GM06990 (cell line): ENCODE measurements at regions not wholly inside any gene's neighbourhood (a gene's known extent, or its start where the extent isn't known, plus 50 kb on each side); places are given as distances from the start of the nearest gene placed in this dataset.

ENCODE experiments used
- DNase-seq: peaks from one replicate; pipeline ENCODE4 v3.0.0-alpha.2; 2011; ENCODE audit not compliant: insufficient read length; ENCODE audit errors: extremely low read depth
- H3K27me3 ChIP-seq: replicated peaks from 2 replicates; pipeline ENCODE4 v1.6.0; 2011; ENCODE audit warnings: low read length; ENCODE audit not compliant: control insufficient read depth, insufficient read depth
- H3K36me3 ChIP-seq: 2 replicates; pipeline ENCODE4 v1.5.1; 2011; ENCODE audit warnings: low read length; ENCODE audit not compliant: control insufficient read depth, insufficient read depth
- H3K4me3 ChIP-seq: replicated peaks from 2 replicates; pipeline ENCODE4 v1.5.1; 2011; ENCODE audit warnings: low read depth, mild to moderate bottlenecking, control low read depth, low read length
- TF ChIP-seq, protein P1 (sequence below): IDR thresholded peaks from 2 replicates; pipeline ENCODE4 v1.5.1; 2011; ENCODE audit warnings: low read length, control low read depth, mild to moderate bottlenecking, inconsistent platforms; ENCODE audit not compliant: insufficient read depth, poor library complexity, severe bottlenecking

- DNase-seq: no peak
- Histone ChIP-seq H3K4me3 (no peak overlapping the region), H3K27me3 (no peaks in the 10 kb centered on the region), H3K36me3 (no peaks in the 10 kb centered on the region)
- TF ChIP-seq, protein P1, sequence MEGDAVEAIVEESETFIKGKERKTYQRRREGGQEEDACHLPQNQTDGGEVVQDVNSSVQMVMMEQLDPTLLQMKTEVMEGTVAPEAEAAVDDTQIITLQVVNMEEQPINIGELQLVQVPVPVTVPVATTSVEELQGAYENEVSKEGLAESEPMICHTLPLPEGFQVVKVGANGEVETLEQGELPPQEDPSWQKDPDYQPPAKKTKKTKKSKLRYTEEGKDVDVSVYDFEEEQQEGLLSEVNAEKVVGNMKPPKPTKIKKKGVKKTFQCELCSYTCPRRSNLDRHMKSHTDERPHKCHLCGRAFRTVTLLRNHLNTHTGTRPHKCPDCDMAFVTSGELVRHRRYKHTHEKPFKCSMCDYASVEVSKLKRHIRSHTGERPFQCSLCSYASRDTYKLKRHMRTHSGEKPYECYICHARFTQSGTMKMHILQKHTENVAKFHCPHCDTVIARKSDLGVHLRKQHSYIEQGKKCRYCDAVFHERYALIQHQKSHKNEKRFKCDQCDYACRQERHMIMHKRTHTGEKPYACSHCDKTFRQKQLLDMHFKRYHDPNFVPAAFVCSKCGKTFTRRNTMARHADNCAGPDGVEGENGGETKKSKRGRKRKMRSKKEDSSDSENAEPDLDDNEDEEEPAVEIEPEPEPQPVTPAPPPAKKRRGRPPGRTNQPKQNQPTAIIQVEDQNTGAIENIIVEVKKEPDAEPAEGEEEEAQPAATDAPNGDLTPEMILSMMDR: no peak
Observed at GRCh38 chr7:15915686-15916293, 229.3 kb upstream of the MEOX2 start.

DNA sequence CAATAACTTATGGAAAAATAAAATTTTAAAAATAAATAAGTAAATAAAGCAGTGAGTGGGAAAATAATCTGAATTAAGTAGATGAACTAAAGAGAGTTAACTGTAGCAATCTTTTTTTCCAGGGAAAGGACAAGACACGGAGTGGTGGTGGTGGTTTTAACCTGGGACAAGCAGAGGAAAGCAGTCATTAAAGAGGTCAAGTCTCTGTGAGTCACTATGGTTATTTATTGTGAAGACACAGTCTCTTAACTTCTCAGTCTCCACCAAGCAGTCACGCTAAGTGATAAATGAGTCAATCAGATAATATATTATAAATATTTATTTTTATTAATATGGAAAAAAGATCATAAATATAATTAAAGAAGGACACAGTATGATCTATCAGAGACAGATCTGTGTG, 228.1 kb upstream of the MEOX2 start:
- Histone ChIP-seq H3K36me3 (no peaks in the 10 kb centered on the region), H3K4me3 (no peak overlapping the region), H3K27me3 (no peaks in the 10 kb centered on the region)
- TF ChIP-seq, protein P1: no peak
- no peak for DNase-seq

GRCh38 chr7:15906436-15906835, 220.0 kb upstream of the MEOX2 start:
- H3K4me3 ChIP-seq: no peak overlapping the region
- no peak for DNase-seq
- H3K27me3 ChIP-seq: no peaks in the 10 kb centered on the region
- H3K36me3 ChIP-seq: no peaks in the 10 kb centered on the region
- TF ChIP-seq, protein P1: no peak

GRCh38 chr7:15905251-15906040, 219.0 kb upstream of the MEOX2 start:
- Histone ChIP-seq H3K27me3 (no peaks in the 10 kb centered on the region), H3K4me3 (no peak overlapping the region), H3K36me3 (no peaks in the 10 kb centered on the region)
- no peak for DNase-seq
- TF ChIP-seq, protein P1: no peak

DNA sequence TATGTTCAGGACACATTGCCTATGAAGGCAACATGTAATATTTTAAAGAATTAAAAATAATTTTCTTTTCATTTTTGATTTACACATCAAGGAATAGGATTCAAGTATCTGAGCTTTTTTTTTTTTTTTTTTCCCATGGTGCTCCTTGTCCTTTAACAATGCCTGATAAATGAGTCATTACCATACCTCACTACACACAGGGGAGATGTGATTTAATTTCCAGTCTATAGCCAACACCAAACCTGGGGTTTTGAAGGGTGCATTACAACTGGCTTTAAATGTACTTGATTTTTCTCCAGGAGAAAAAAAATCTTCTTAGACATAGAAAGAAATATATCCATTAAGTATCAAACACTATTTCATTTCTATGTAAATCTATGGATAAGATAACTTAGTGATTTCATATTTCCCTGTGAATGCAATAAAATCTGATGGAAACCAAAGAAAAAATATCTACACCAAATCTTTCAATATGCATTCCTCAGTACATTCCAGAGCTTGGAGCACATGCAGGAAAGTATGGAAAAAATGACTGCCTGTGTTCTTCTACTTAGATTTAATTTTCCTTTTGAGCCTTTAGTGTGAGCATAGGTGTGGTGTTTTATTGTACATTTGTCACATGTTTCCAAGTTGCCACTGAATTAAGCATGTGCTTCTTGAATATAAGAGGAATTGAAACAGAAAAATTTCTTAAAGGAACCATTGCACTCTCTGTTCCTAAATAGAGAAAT, 204.8 kb upstream of the MEOX2 start:
- no peaks in the 10 kb centered on the region for H3K36me3 ChIP-seq
- H3K27me3 ChIP-seq: no peaks in the 10 kb centered on the region
- TF ChIP-seq, protein P1: no peak
- DNase-seq: no peak
- no peak overlapping the region for H3K4me3 ChIP-seq
